ENCODE measurements at regions not wholly inside any gene's neighbourhood (a gene's known extent, or its start where the extent isn't known, plus 50 kb on each side); places are given as distances from the start of the nearest gene placed in this dataset.

- no peak for DNase-seq
These were observed 666.5 kb downstream of the ADCYAP1 start for GRCh38 chr18:1571206-1571605.

GRCh38 chr18:1573732-1574131 is 669.1 kb downstream of the ADCYAP1 start:
- H4K20me1 ChIP-seq (ENCODE audit: insufficient read depth, low read length), result no peaks in the 10 kb centered on the region
- no peak overlapping the region for H3K9ac ChIP-seq (ENCODE audit: low read length)
- H3K27ac ChIP-seq (ENCODE audit: low read length), result no peak overlapping the region
- H2AFZ ChIP-seq (ENCODE audit: low read length), result no peak overlapping the region
- no peak overlapping the region for H3K4me2 ChIP-seq (ENCODE audit: low read depth, low read length)
- no peak overlapping the region for H3K4me3 ChIP-seq (ENCODE audit: low read length)
- no peaks in the 10 kb centered on the region for H3K27me3 ChIP-seq (replicated peaks; ENCODE audit: insufficient read depth, low read length)
- H3K4me1 ChIP-seq (ENCODE audit: low read length), result no peaks in the 10 kb centered on the region
- DNase-seq, result no peak
- no peaks in the 10 kb centered on the region for H3F3A ChIP-seq (ENCODE audit: insufficient read depth, low read length)
- TF ChIP-seq EZH2phosphoT487 (IDR thresholded peaks at IDR 0.05; ENCODE audit: low read length), result no peak
- no peak for TF ChIP-seq EZH2 (optimal IDR thresholded peaks at IDR 0.05; ENCODE audit: low read depth, low read length)
- TF ChIP-seq CTCF (IDR thresholded peaks at IDR 0.05; ENCODE audit: low read length), result no peak
- H3K36me3 ChIP-seq (replicated peaks; ENCODE audit: insufficient read depth, low read length), result no peaks in the 10 kb centered on the region
- H3K79me2 ChIP-seq (ENCODE audit: low read length), result no peaks in the 10 kb centered on the region
- no peaks in the 10 kb centered on the region for H3K9me2 ChIP-seq (replicated peaks; ENCODE audit: insufficient read depth, low read length)
- H3K9me3 ChIP-seq (replicated peaks; ENCODE audit: insufficient read depth, low read length), result no peaks in the 10 kb centered on the region

More at GRCh38 chr18:1571206-1571605, 666.5 kb downstream of the ADCYAP1 start:
- no peaks in the 10 kb centered on the region for H3K27me3 ChIP-seq (replicated peaks; ENCODE audit: insufficient read depth, low read length)
- H3K9me2 ChIP-seq (replicated peaks; ENCODE audit: insufficient read depth, low read length), result no peaks in the 10 kb centered on the region
- no peaks in the 10 kb centered on the region for H3K36me3 ChIP-seq (replicated peaks; ENCODE audit: insufficient read depth, low read length)
- no peak overlapping the region for H3K4me2 ChIP-seq (ENCODE audit: low read depth, low read length)
- H3K79me2 ChIP-seq (ENCODE audit: low read length), result no peaks in the 10 kb centered on the region
- no peak overlapping the region for H3K9ac ChIP-seq (ENCODE audit: low read length)
- H3K27ac ChIP-seq (ENCODE audit: low read length), result no peak overlapping the region
- H4K20me1 ChIP-seq (ENCODE audit: insufficient read depth, low read length), result no peaks in the 10 kb centered on the region
- H2AFZ ChIP-seq (ENCODE audit: low read length), result no peak overlapping the region
- H3K4me3 ChIP-seq (ENCODE audit: low read length), result no peak overlapping the region
- TF ChIP-seq EZH2phosphoT487 (IDR thresholded peaks at IDR 0.05; ENCODE audit: low read length), result no peak
- no peak for TF ChIP-seq EZH2 (optimal IDR thresholded peaks at IDR 0.05; ENCODE audit: low read depth, low read length)
- TF ChIP-seq CTCF (IDR thresholded peaks at IDR 0.05; ENCODE audit: low read length), result no peak
- H3F3A ChIP-seq (ENCODE audit: insufficient read depth, low read length), result no peaks in the 10 kb centered on the region
- H3K4me1 ChIP-seq (ENCODE audit: low read length), result no peaks in the 10 kb centered on the region
- H3K9me3 ChIP-seq (replicated peaks; ENCODE audit: insufficient read depth, low read length), result no peaks in the 10 kb centered on the region

- H3K79me2 ChIP-seq (ENCODE audit: low read length), result no peaks in the 10 kb centered on the region
- H3K4me3 ChIP-seq (ENCODE audit: low read length), result no peak overlapping the region
- no peak overlapping the region for H3K4me2 ChIP-seq (ENCODE audit: low read depth, low read length)
- H3K4me1 ChIP-seq (ENCODE audit: low read length), result no peaks in the 10 kb centered on the region
- no peak overlapping the region for H3K9ac ChIP-seq (ENCODE audit: low read length)
- no peak for DNase-seq
- no peaks in the 10 kb centered on the region for H3F3A ChIP-seq (ENCODE audit: insufficient read depth, low read length)
- H3K36me3 ChIP-seq (replicated peaks; ENCODE audit: insufficient read depth, low read length), result no peaks in the 10 kb centered on the region
- no peak overlapping the region for H3K27ac ChIP-seq (ENCODE audit: low read length)
- no peaks in the 10 kb centered on the region for H3K27me3 ChIP-seq (replicated peaks; ENCODE audit: insufficient read depth, low read length)
- no peaks in the 10 kb centered on the region for H4K20me1 ChIP-seq (ENCODE audit: insufficient read depth, low read length)
- no peaks in the 10 kb centered on the region for H3K9me2 ChIP-seq (replicated peaks; ENCODE audit: insufficient read depth, low read length)
- no peaks in the 10 kb centered on the region for H3K9me3 ChIP-seq (replicated peaks; ENCODE audit: insufficient read depth, low read length)
- H2AFZ ChIP-seq (ENCODE audit: low read length), result no peak overlapping the region
- TF ChIP-seq EZH2phosphoT487 (IDR thresholded peaks at IDR 0.05; ENCODE audit: low read length) (no peak), CTCF (IDR thresholded peaks at IDR 0.05; ENCODE audit: low read length) (no peak), EZH2 (optimal IDR thresholded peaks at IDR 0.05; ENCODE audit: low read depth, low read length) (no peak)
These were observed 670.4 kb downstream of the ADCYAP1 start for GRCh38 chr18:1575084-1575483.
